CD14-positive monocyte (primary cell): ENCODE measurements at regions not wholly inside any gene's neighbourhood (a gene's known extent, or its start where the extent isn't known, plus 50 kb on each side); places are given as distances from the start of the nearest gene placed in this dataset.

Experiments
- DNase-seq, 3 donors: peaks; one replicate each; pipeline ENCODE4 v3.0.0-alpha.2; 2011 to 2022
- H2AFZ ChIP-seq: 2 replicates; pipeline ENCODE4 v1.6.0; 2012; ENCODE audit warnings: mild to moderate bottlenecking, low read depth, low read length, inconsistent platforms; ENCODE audit not compliant: insufficient read depth, poor library complexity, severe bottlenecking
- H3K27ac ChIP-seq, 2 donors: 1 replicate in 1 of 2; 2 replicates in 1 of 2; pipeline ENCODE4 v1.5.1; 2012 to 2013; ENCODE audit warnings: low read length in 2 of 2, control low read depth in 1 of 2, inconsistent platforms in 1 of 2, low read depth in 1 of 2, mild to moderate bottlenecking in 1 of 2
- H3K27me3 ChIP-seq, 2 donors: one replicate each; pipeline versions ENCODE4 v1.6.0 to v1.6.1; 2011 to 2013; ENCODE audit warnings: low read length in 2 of 2; ENCODE audit not compliant: control insufficient read depth in 2 of 2, insufficient read depth in 2 of 2
- H3K36me3 ChIP-seq, 2 donors: replicated peaks in 1 of 2; 1 replicate in 1 of 2; 2 replicates in 1 of 2; pipeline versions ENCODE4 v1.5.1 to v1.6.1; 2012 to 2013; ENCODE audit warnings: low read length in 2 of 2, control low read depth in 1 of 2, inconsistent platforms in 1 of 2, mild to moderate bottlenecking in 1 of 2; ENCODE audit not compliant: insufficient read depth in 2 of 2, control insufficient read depth in 1 of 2
- H3K4me1 ChIP-seq, 2 donors: 1 replicate in 1 of 2; 2 replicates in 1 of 2; pipeline versions ENCODE4 v1.5.1 to v1.6.1; 2012 to 2013; ENCODE audit warnings: low read length in 2 of 2, control low read depth in 1 of 2, inconsistent platforms in 1 of 2, mild to moderate bottlenecking in 1 of 2, moderate library complexity in 1 of 2; ENCODE audit not compliant: insufficient read depth in 2 of 2, control insufficient read depth in 1 of 2
- H3K4me2 ChIP-seq: replicated peaks from 2 replicates; pipeline ENCODE3; 2012; ENCODE audit warnings: low read length, moderate library complexity, mild to moderate bottlenecking; ENCODE audit not compliant: poor library complexity, severe bottlenecking; ENCODE audit errors: extremely low read depth
- H3K4me3 ChIP-seq, 3 experiments: fragments of 200-600 bp in 1 of 3; sonication (generic) in 1 of 3; replicated peaks in 1 of 3; 1 replicate in 2 of 3; 2 replicates in 1 of 3; pipeline ENCODE4 v1.5.1; 2011 to 2013; ENCODE audit warnings: low read length in 3 of 3, mild to moderate bottlenecking in 3 of 3, control low read depth in 2 of 3, low read depth in 2 of 3, inconsistent platforms in 1 of 3, moderate library complexity in 1 of 3
- H3K79me2 ChIP-seq: 2 replicates; pipeline ENCODE4 v1.6.0; 2012; ENCODE audit warnings: mild to moderate bottlenecking, control low read depth, inconsistent platforms, low read length, moderate library complexity; ENCODE audit not compliant: insufficient read depth
- H3K9ac ChIP-seq: 2 replicates; pipeline ENCODE4 v1.6.0; 2017; ENCODE audit warnings: low read length, mild to moderate bottlenecking; ENCODE audit not compliant: insufficient read depth, poor library complexity, severe bottlenecking
- H3K9me3 ChIP-seq, 2 donors: replicated peaks in 1 of 2; 1 replicate in 1 of 2; 2 replicates in 1 of 2; pipeline versions ENCODE4 v1.5.1 to v1.6.1; 2012 to 2013; ENCODE audit warnings: low read length in 2 of 2, control low read depth in 1 of 2; ENCODE audit not compliant: control insufficient read depth in 1 of 2, insufficient read depth in 1 of 2
- H4K20me1 ChIP-seq: 2 replicates; pipeline ENCODE4 v1.6.0; 2012; ENCODE audit warnings: mild to moderate bottlenecking, low read length, control low read depth, moderate library complexity; ENCODE audit not compliant: insufficient read depth
- H3K27ac Mint-ChIP-seq, 7 donors: one replicate each; pipeline ENCODE4 v1.8.0; 2020; ENCODE audit warnings: mild to moderate bottlenecking in 7 of 7, mixed read lengths in 7 of 7, moderate library complexity in 6 of 7, inconsistent platforms in 2 of 7
- H3K27me3 Mint-ChIP-seq, 3 donors: one replicate each; pipeline ENCODE4 v1.8.0; 2021 to 2022; ENCODE audit warnings: low read depth in 3 of 3, mild to moderate bottlenecking in 3 of 3, mixed read lengths in 3 of 3, moderate library complexity in 3 of 3, inconsistent platforms in 1 of 3
- H3K36me3 Mint-ChIP-seq, 2 donors: one replicate each; pipeline ENCODE4 v1.8.0; 2020; ENCODE audit warnings: mixed read lengths in 2 of 2, inconsistent platforms in 1 of 2, mild to moderate bottlenecking in 1 of 2
- H3K4me1 Mint-ChIP-seq: one replicate; pipeline ENCODE4 v1.8.0; 2020; ENCODE audit warnings: mild to moderate bottlenecking, mixed read lengths
- H3K4me3 Mint-ChIP-seq, 2 donors: one replicate each; pipeline ENCODE4 v1.8.0; 2020; ENCODE audit warnings: mild to moderate bottlenecking in 2 of 2, mixed read lengths in 2 of 2, moderate library complexity in 1 of 2
- H3K9me3 Mint-ChIP-seq, 7 donors: one replicate each; pipeline ENCODE4 v1.8.0; 2020 to 2022; ENCODE audit warnings: mixed read lengths in 7 of 7, mild to moderate bottlenecking in 6 of 7, moderate library complexity in 6 of 7, inconsistent platforms in 2 of 7
- CTCF ChIP-seq: fragments of 200-600 bp; IDR thresholded peaks from one replicate; pipeline ENCODE4 v1.8.0; 2022; ENCODE audit warnings: antibody characterized with exemption, mild to moderate bottlenecking
- WGBS: methylation state at CpG from one replicate; pipeline ENCODE4 v1.1.5; 2013; ENCODE audit warnings: missing lambda C conversion rate; ENCODE audit not compliant: insufficient coverage; 5-methylcytosine and 5-hydroxymethylcytosine counted together
- intact Hi-C, 2 donors: fragments of 100-400 bp; cut with micrococcal nuclease; formaldehyde crosslinking; loops; one replicate each; pipeline versions ENCODE4 v1.15.0 to v1.15.1; 2023

GRCh38 chr3:106877627-106878026 is 499.6 kb upstream of the CCDC54 start:
- no peaks in the 10 kb centered on the region for H4K20me1 ChIP-seq
- Mint-ChIP-seq H3K36me3 (no peaks in the 10 kb centered on the region), H3K27ac (no peak overlapping the region), H3K4me3 (no peak overlapping the region), H3K4me1 (no peaks in the 10 kb centered on the region), H3K9me3 (peaks cover 2 to 9% (median 4%) of the 10 kb centered on the region in 7 donors), H3K27me3 (peaks cover 0 to 1% (median 0%) of the 10 kb centered on the region in 3 donors)
- H3K9ac ChIP-seq: no peak overlapping the region
- H3K4me1 ChIP-seq: no peaks in the 10 kb centered on the region
- no peak overlapping the region for H2AFZ ChIP-seq
- no peak for DNase-seq
- H3K27ac ChIP-seq: no peak overlapping the region
- no peaks in the 10 kb centered on the region for H3K36me3 ChIP-seq
- no peak overlapping the region for H3K4me2 ChIP-seq
- no peak overlapping the region for H3K4me3 ChIP-seq
- H3K79me2 ChIP-seq: no peaks in the 10 kb centered on the region
- no peak for TF ChIP-seq CTCF
- 33% methylated on average over 1 of the region's 1 CpG for WGBS
- H3K27me3 ChIP-seq: no peaks in the 10 kb centered on the region
- intact Hi-C loops: no loop called here
- peaks cover 7 to 10% of the 10 kb centered on the region in 2 donors for H3K9me3 ChIP-seq

- Histone ChIP-seq H3K4me2 (no peak overlapping the region), H4K20me1 (no peaks in the 10 kb centered on the region), H3K79me2 (no peaks in the 10 kb centered on the region), H3K4me3 (no peak overlapping the region), H2AFZ (no peak overlapping the region), H3K4me1 (no peaks in the 10 kb centered on the region), H3K9ac (no peak overlapping the region), H3K9me3 (peaks cover 2 to 10% of the 10 kb centered on the region in 2 donors), H3K27me3 (no peaks in the 10 kb centered on the region), H3K36me3 (no peaks in the 10 kb centered on the region), H3K27ac (no peak overlapping the region)
- Mint-ChIP-seq H3K9me3 (peaks cover 0 to 5% (median 2%) of the 10 kb centered on the region in 7 donors), H3K36me3 (no peaks in the 10 kb centered on the region), H3K27me3 (peaks cover 0 to 1% (median 0%) of the 10 kb centered on the region in 3 donors), H3K4me3 (no peak overlapping the region), H3K4me1 (no peaks in the 10 kb centered on the region), H3K27ac (no peak overlapping the region)
- intact Hi-C loops: no loop called here
- DNase-seq: no peak
- WGBS: 86% methylated on average over 1 of the region's 1 CpG
- no peak for TF ChIP-seq CTCF
These were observed 497.0 kb upstream of the CCDC54 start for GRCh38 chr3:106880206-106880605.
